ENCODE measurements at regions not wholly inside any gene's neighbourhood (a gene's known extent, or its start where the extent isn't known, plus 50 kb on each side); places are given as distances from the start of the nearest gene placed in this dataset.

- no peak overlapping the region for H3K27ac ChIP-seq
- peaks cover 73% of the 10 kb centered on the region for H3K27me3 ChIP-seq (ENCODE audit: insufficient read depth, low read depth)
- intact Hi-C loops (cut with micrococcal nuclease; ENCODE audit: unreplicated experiment) = no loop called here
- H3K4me3 ChIP-seq = no peak overlapping the region
- H3K4me1 ChIP-seq (replicated peaks; ENCODE audit: insufficient read depth) = no peaks in the 10 kb centered on the region
- ChIA-PET POLR2A (ENCODE audit: unreplicated experiment) (no interaction called here), CTCF (no interaction called here)
- no peaks in the 10 kb centered on the region for H3K9me2 ChIP-seq (ENCODE audit: insufficient read depth)
- no TSS peak for BruUV-seq (replicated peaks)
- H3K4me2 ChIP-seq = no peak overlapping the region
- no peaks in the 10 kb centered on the region for H4K20me1 ChIP-seq (ENCODE audit: insufficient read depth)
- no peaks in the 10 kb centered on the region for H3F3A ChIP-seq (ENCODE audit: insufficient read depth, low read depth)
- H3K9me3 ChIP-seq (ENCODE audit: insufficient read depth, low read depth) = no peaks in the 10 kb centered on the region; the same call in 1 of the 2 replicates
- H3K36me3 ChIP-seq (ENCODE audit: low read depth) = no peaks in the 10 kb centered on the region
- no peak for DNase-seq
- TF ChIP-seq, protein P1, sequence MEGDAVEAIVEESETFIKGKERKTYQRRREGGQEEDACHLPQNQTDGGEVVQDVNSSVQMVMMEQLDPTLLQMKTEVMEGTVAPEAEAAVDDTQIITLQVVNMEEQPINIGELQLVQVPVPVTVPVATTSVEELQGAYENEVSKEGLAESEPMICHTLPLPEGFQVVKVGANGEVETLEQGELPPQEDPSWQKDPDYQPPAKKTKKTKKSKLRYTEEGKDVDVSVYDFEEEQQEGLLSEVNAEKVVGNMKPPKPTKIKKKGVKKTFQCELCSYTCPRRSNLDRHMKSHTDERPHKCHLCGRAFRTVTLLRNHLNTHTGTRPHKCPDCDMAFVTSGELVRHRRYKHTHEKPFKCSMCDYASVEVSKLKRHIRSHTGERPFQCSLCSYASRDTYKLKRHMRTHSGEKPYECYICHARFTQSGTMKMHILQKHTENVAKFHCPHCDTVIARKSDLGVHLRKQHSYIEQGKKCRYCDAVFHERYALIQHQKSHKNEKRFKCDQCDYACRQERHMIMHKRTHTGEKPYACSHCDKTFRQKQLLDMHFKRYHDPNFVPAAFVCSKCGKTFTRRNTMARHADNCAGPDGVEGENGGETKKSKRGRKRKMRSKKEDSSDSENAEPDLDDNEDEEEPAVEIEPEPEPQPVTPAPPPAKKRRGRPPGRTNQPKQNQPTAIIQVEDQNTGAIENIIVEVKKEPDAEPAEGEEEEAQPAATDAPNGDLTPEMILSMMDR (conservative IDR thresholded peaks at IDR 0.05) = no peak
- H2AFZ ChIP-seq = no peak overlapping the region
- no peaks in the 10 kb centered on the region for H3K79me2 ChIP-seq (ENCODE audit: low read depth)
Observed at GRCh38 chr7:133186060-133186459, 66.8 kb upstream of the EXOC4 start.

DNA sequence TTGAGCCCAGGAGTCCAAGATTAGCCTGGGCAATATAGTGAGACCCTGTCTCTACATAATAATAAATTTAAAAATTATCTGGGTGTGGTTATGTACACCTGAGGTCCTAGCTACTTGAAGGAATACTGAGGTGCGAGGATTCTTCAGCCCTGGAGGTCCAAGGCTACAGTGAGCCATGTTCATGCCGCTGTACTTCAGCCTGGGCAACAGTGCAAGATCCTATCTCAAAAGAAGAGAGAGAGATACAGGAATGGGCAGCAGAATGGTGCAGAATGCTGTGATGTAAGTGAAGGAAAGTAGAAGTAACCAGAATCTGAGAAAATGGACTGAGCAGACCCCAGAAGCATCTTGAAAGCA lies 62.7 kb upstream of the EXOC4 start:
- DNase-seq = no peak
- H4K20me1 ChIP-seq (ENCODE audit: insufficient read depth) = no peaks in the 10 kb centered on the region
- H3K27me3 ChIP-seq (ENCODE audit: insufficient read depth, low read depth) = peaks cover 72% of the 10 kb centered on the region

DNA sequence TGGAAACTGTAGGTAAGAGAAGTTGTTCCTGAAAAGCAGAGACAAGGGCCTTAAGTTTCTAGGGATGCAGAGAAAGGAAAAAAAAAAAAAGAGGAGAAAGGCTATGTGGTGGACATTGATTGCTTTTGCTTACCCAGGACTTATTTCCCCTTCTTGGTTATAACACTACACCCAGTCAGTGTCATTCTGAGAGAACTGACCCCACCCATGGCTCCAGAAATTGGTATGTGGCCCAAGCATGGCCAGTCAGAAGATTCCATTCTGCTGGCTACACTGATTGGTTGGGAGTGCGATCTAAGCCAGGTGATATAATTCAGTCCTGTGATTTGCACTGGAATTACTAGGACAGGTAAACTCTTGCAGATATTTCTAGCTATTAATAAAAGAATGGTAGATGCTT lies 62.2 kb upstream of the EXOC4 start:
- DNase-seq = no peak
- H3F3A ChIP-seq (ENCODE audit: insufficient read depth, low read depth) = no peaks in the 10 kb centered on the region
- no peak overlapping the region for H3K4me3 ChIP-seq
- H3K79me2 ChIP-seq (ENCODE audit: low read depth) = no peaks in the 10 kb centered on the region
- no peak for TF ChIP-seq EZH2 (IDR thresholded peaks at IDR 0.05; ENCODE audit: low read depth)
- TF ChIP-seq, protein P1 (conservative IDR thresholded peaks at IDR 0.05) = no peak
- H3K27me3 ChIP-seq (ENCODE audit: insufficient read depth, low read depth) = peaks cover 74% of the 10 kb centered on the region
- intact Hi-C loops (cut with micrococcal nuclease; ENCODE audit: unreplicated experiment) = no loop called here
- BruUV-seq (replicated peaks) = no TSS peak
- ChIA-PET CTCF (no interaction called here), POLR2A (ENCODE audit: unreplicated experiment) (no interaction called here)
- no peak overlapping the region for H2AFZ ChIP-seq
- H3K27ac ChIP-seq = no peak overlapping the region
- no peak overlapping the region for H3K4me2 ChIP-seq
- no peaks in the 10 kb centered on the region for H3K9me2 ChIP-seq (ENCODE audit: insufficient read depth)
- no peaks in the 10 kb centered on the region for H3K4me1 ChIP-seq (replicated peaks; ENCODE audit: insufficient read depth)
- H3K9me3 ChIP-seq (ENCODE audit: insufficient read depth, low read depth) = no peaks in the 10 kb centered on the region
- no peaks in the 10 kb centered on the region for H3K36me3 ChIP-seq (ENCODE audit: low read depth)
- no peaks in the 10 kb centered on the region for H4K20me1 ChIP-seq (ENCODE audit: insufficient read depth)

More for the DNA sequence above, 62.7 kb upstream of the EXOC4 start:
- Histone ChIP-seq H3K4me3 (no peak overlapping the region), H3K4me2 (no peak overlapping the region), H3F3A (ENCODE audit: insufficient read depth, low read depth) (no peaks in the 10 kb centered on the region), H3K36me3 (ENCODE audit: low read depth) (no peaks in the 10 kb centered on the region), H3K79me2 (ENCODE audit: low read depth) (no peaks in the 10 kb centered on the region), H2AFZ (no peak overlapping the region), H3K4me1 (replicated peaks; ENCODE audit: insufficient read depth) (no peaks in the 10 kb centered on the region), H3K9me3 (ENCODE audit: insufficient read depth, low read depth) (no peaks in the 10 kb centered on the region), H3K27ac (no peak overlapping the region), H3K9me2 (ENCODE audit: insufficient read depth) (no peaks in the 10 kb centered on the region)
- BruUV-seq (replicated peaks) = no TSS peak
- intact Hi-C loops (cut with micrococcal nuclease; ENCODE audit: unreplicated experiment) = no loop called here
- POLR2A ChIA-PET (ENCODE audit: unreplicated experiment) = no interaction called here
- no peak for TF ChIP-seq EZH2 (IDR thresholded peaks at IDR 0.05; ENCODE audit: low read depth)
- TF ChIP-seq, protein P1 (conservative IDR thresholded peaks at IDR 0.05) = no peak
- CTCF ChIA-PET = no interaction called here
